ENCODE measurements at regions not wholly inside any gene's neighbourhood (a gene's known extent, or its start where the extent isn't known, plus 50 kb on each side); places are given as distances from the start of the nearest gene placed in this dataset.

GRCh38 chr15:91789136-91789535 is 64.4 kb upstream of the SLCO3A1 start:
- intact Hi-C loops (cut with micrococcal nuclease; ENCODE audit: unreplicated experiment) = no loop called here

GRCh38 chr15:91790836-91791235 is 62.7 kb upstream of the SLCO3A1 start:
- Mint-ChIP-seq H3K27ac (ENCODE audit: unreplicated experiment) (no peak overlapping the region), H3K36me3 (ENCODE audit: insufficient read depth, unreplicated experiment) (no peaks in the 10 kb centered on the region), H3K9me3 (ENCODE audit: unreplicated experiment) (no peaks in the 10 kb centered on the region), H3K4me1 (ENCODE audit: low read depth, unreplicated experiment) (no peaks in the 10 kb centered on the region), H3K4me3 (ENCODE audit: unreplicated experiment) (no peak overlapping the region), H3K27me3 (ENCODE audit: insufficient read depth, unreplicated experiment) (peaks cover 16% of the 10 kb centered on the region)
- CTCF ChIA-PET = no interaction called here
- Histone ChIP-seq H3K36me3 (ENCODE audit: control insufficient read depth, insufficient read depth, low read length) (no peaks in the 10 kb centered on the region), H3K27me3 (replicated peaks; ENCODE audit: control insufficient read depth, insufficient read depth, low read length) (no peaks in the 10 kb centered on the region; the same call in 1 of the 2 replicates), H3K4me1 (no peaks in the 10 kb centered on the region), H3K4me3 (ENCODE audit: low read depth, low read length) (no peak overlapping the region), H3K9me3 (no peaks in the 10 kb centered on the region)
- TF ChIP-seq CTCF (IDR thresholded peaks at IDR 0.05; ENCODE audit: insufficient read depth in 1 of 2, low read depth in 1 of 2, low read length in 1 of 2, severe bottlenecking in 1 of 2, unreplicated experiment in 1 of 2) = no peak
- intact Hi-C loops (cut with micrococcal nuclease; ENCODE audit: unreplicated experiment) = no loop called here
- no peak for DNase-seq
- POLR2A ChIA-PET = no interaction called here
- BruUV-seq (replicated peaks) = no TSS peak

More at GRCh38 chr15:91789136-91789535, 64.4 kb upstream of the SLCO3A1 start:
- Mint-ChIP-seq H3K4me1 (ENCODE audit: low read depth, unreplicated experiment) (no peaks in the 10 kb centered on the region), H3K27ac (ENCODE audit: unreplicated experiment) (no peak overlapping the region), H3K9me3 (ENCODE audit: unreplicated experiment) (no peaks in the 10 kb centered on the region), H3K27me3 (ENCODE audit: insufficient read depth, unreplicated experiment) (peaks cover 16% of the 10 kb centered on the region), H3K36me3 (ENCODE audit: insufficient read depth, unreplicated experiment) (no peaks in the 10 kb centered on the region), H3K4me3 (ENCODE audit: unreplicated experiment) (no peak overlapping the region)
- ChIA-PET CTCF (no interaction called here), POLR2A (no interaction called here)
- Histone ChIP-seq H3K27me3 (replicated peaks; ENCODE audit: control insufficient read depth, insufficient read depth, low read length) (no peaks in the 10 kb centered on the region; the same call in 1 of the 2 replicates), H3K4me3 (ENCODE audit: low read depth, low read length) (no peak overlapping the region), H3K36me3 (ENCODE audit: control insufficient read depth, insufficient read depth, low read length) (no peaks in the 10 kb centered on the region), H3K9me3 (no peaks in the 10 kb centered on the region), H3K4me1 (no peaks in the 10 kb centered on the region)
- no peak for DNase-seq
- no TSS peak for BruUV-seq (replicated peaks)
- TF ChIP-seq CTCF (IDR thresholded peaks at IDR 0.05; ENCODE audit: insufficient read depth in 1 of 2, low read depth in 1 of 2, low read length in 1 of 2, severe bottlenecking in 1 of 2, unreplicated experiment in 1 of 2) = no peak

- intact Hi-C loops (cut with micrococcal nuclease; ENCODE audit: unreplicated experiment) = no loop called here
- DNase-seq = no peak
- Histone ChIP-seq H3K27me3 (replicated peaks; ENCODE audit: control insufficient read depth, insufficient read depth, low read length) (no peaks in the 10 kb centered on the region), H3K9me3 (no peaks in the 10 kb centered on the region), H3K36me3 (ENCODE audit: control insufficient read depth, insufficient read depth, low read length) (no peaks in the 10 kb centered on the region), H3K4me1 (no peaks in the 10 kb centered on the region), H3K4me3 (ENCODE audit: low read depth, low read length) (no peak overlapping the region)
- no peaks in the 10 kb centered on the region for H3K4me1 Mint-ChIP-seq (ENCODE audit: low read depth, unreplicated experiment)
- CTCF ChIA-PET = no interaction called here
- no peaks in the 10 kb centered on the region for H3K9me3 Mint-ChIP-seq (ENCODE audit: unreplicated experiment)
- POLR2A ChIA-PET = no interaction called here
- no peak for TF ChIP-seq CTCF (IDR thresholded peaks at IDR 0.05; ENCODE audit: insufficient read depth in 1 of 2, low read depth in 1 of 2, low read length in 1 of 2, severe bottlenecking in 1 of 2, unreplicated experiment in 1 of 2)
- no TSS peak for BruUV-seq (replicated peaks)
- no peak overlapping the region for H3K27ac Mint-ChIP-seq (ENCODE audit: unreplicated experiment)
- no peak overlapping the region for H3K4me3 Mint-ChIP-seq (ENCODE audit: unreplicated experiment)
- H3K27me3 Mint-ChIP-seq (ENCODE audit: insufficient read depth, unreplicated experiment) = peaks cover 15% of the 10 kb centered on the region
- H3K36me3 Mint-ChIP-seq (ENCODE audit: insufficient read depth, unreplicated experiment) = no peaks in the 10 kb centered on the region
These were observed 59.7 kb upstream of the SLCO3A1 start for GRCh38 chr15:91793771-91794170.
